AG04450 (cell line): ENCODE measurements at regions not wholly inside any gene's neighbourhood (a gene's known extent, or its start where the extent isn't known, plus 50 kb on each side); places are given as distances from the start of the nearest gene placed in this dataset.

Experiments used
- CTCF ChIA-PET: fragments of 300-600, 350-600 bp; formaldehyde crosslinking; extraction: SDS; loops from one replicate; lab custom pipeline; 2022; ENCODE audit warnings: antibody characterized with exemption, inconsistent platforms; lab: Charles Lee
- POLR2A ChIA-PET: fragments of 350-600 bp; formaldehyde crosslinking; extraction: SDS; loops from one replicate; lab custom pipeline; 2021; ENCODE audit warnings: antibody characterized with exemption, inconsistent platforms; lab: Yijun Ruan, JAX
- DNase-seq: peaks from one replicate; pipeline ENCODE4 v3.0.0-alpha.2; 2011; ENCODE audit warnings: low read depth, low spot score
- H3K27ac ChIP-seq: one replicate; pipeline ENCODE4 v1.5.1; 2012; ENCODE audit warnings: low read depth, low read length, control low read depth
- H3K27me3 ChIP-seq: one replicate; pipeline ENCODE4 v1.6.0; 2012; ENCODE audit warnings: low read length; ENCODE audit not compliant: control insufficient read depth, insufficient read depth
- H3K4me3 ChIP-seq: 2 replicates; pipeline ENCODE4 v1.5.1; 2011; ENCODE audit warnings: mild to moderate bottlenecking, low read depth, low read length, control low read depth
- H3K9me3 ChIP-seq: 2 replicates; pipeline ENCODE4 v1.5.1; 2012; ENCODE audit warnings: low read length; ENCODE audit not compliant: control insufficient read depth, insufficient read depth
- CTCF ChIP-seq: IDR thresholded peaks from 2 replicates; pipeline ENCODE4 v1.5.1; 2011; ENCODE audit warnings: low read depth, low read length, control low read depth, inconsistent platforms

- Histone ChIP-seq H3K27me3 (no peaks in the 10 kb centered on the region), H3K27ac (no peak overlapping the region), H3K4me3 (no peak overlapping the region), H3K9me3 (no peaks in the 10 kb centered on the region)
- TF ChIP-seq CTCF = no peak
- ChIA-PET POLR2A (interaction anchor here (0.7 kb wide), 1 partner anchor 88 kb away, joined by 3 read pairs; no protein-coding TSS in a partner anchor), CTCF (no interaction called here)
- no peak for DNase-seq
Observed at GRCh38 chr3:87901141-87901540, 157.7 kb downstream of the CGGBP1 start.

GRCh38 chr3:87900061-87900460 lies 158.7 kb downstream of the CGGBP1 start:
- ChIA-PET CTCF (no interaction called here), POLR2A (no interaction called here)
- no peak for DNase-seq
- Histone ChIP-seq H3K27ac (no peak overlapping the region), H3K4me3 (no peak overlapping the region), H3K27me3 (no peaks in the 10 kb centered on the region), H3K9me3 (no peaks in the 10 kb centered on the region)
- no peak for TF ChIP-seq CTCF

- DNase-seq = no peak
- TF ChIP-seq CTCF = no peak
- Histone ChIP-seq H3K27ac (no peak overlapping the region), H3K9me3 (no peaks in the 10 kb centered on the region), H3K4me3 (no peak overlapping the region), H3K27me3 (no peaks in the 10 kb centered on the region)
- ChIA-PET CTCF (interaction anchor here (0.7 kb wide), 1 partner anchor 37 kb away, joined by 3 read pairs; no protein-coding TSS in a partner anchor), POLR2A (no interaction called here)
Observed at GRCh38 chr3:87898971-87899370, 159.8 kb downstream of the CGGBP1 start.

DNA sequence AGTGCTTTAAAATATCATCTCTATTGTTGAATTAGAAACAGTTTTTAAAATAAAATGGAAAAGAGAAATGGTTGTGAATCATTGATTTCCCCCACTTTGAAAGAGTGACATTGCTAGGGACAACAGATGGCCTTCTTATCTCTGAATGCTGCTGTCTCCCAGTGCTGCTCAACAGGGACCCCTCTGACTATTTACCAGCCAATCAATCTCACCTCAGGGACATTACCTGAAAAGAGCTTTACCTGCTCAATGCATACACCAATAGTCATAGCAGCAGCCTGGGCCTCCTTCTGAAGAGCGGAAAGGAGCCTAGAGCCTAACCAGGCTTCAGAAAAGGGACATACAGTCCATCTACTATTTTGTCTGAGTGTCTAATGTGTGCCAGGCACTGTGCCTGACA lies 162.8 kb downstream of the CGGBP1 start:
- H3K27ac ChIP-seq = no peak overlapping the region
- ChIA-PET POLR2A (no interaction called here), CTCF (interaction anchor here (0.5 kb wide), 1 partner anchor 10 kb away, joined by 4 read pairs; no protein-coding TSS in a partner anchor)
- no peak for DNase-seq
- H3K9me3 ChIP-seq = no peaks in the 10 kb centered on the region
- H3K4me3 ChIP-seq = no peak overlapping the region
- no peaks in the 10 kb centered on the region for H3K27me3 ChIP-seq
- no peak for TF ChIP-seq CTCF

DNA sequence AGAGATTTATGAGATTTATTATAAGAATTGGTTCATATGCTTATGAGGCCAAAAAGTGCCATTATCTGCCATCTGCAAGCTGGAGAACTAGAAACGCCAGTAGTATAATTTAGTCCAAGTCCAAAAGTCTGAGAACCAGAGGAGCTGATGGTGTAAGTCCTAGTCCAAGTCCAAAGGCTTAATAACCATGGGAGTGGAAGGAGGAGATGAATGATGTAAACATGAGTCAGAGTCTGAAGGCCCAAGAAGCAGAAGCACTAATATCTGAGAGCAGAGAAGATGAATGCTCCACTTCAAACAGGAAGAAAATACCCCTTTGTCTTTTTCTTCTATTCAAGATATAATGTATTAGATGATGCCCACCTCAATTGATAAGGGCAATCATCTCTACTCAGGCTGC lies 185.7 kb downstream of the CGGBP1 start:
- CTCF ChIA-PET = no interaction called here
- no peak overlapping the region for H3K27ac ChIP-seq
- H3K4me3 ChIP-seq = no peak overlapping the region
- TF ChIP-seq CTCF = no peak
- DNase-seq = no peak
- POLR2A ChIA-PET = no interaction called here
- H3K9me3 ChIP-seq = peaks cover 3% of the 10 kb centered on the region; the same call in 1 of the 2 replicates
- no peaks in the 10 kb centered on the region for H3K27me3 ChIP-seq
